GM18858 (cell line): ENCODE measurements at regions not wholly inside any gene's neighbourhood (a gene's known extent, or its start where the extent isn't known, plus 50 kb on each side); places are given as distances from the start of the nearest gene placed in this dataset.
"Not testable (repeated sequence)": the region's sequence is repeated elsewhere in the genome, so short reads cannot be mapped to it uniquely, and the experiment has no call there.

Experiments used
- ATAC-seq: cut with Tn5 transposase; IDR thresholded peaks from one replicate; pipeline ENCODE4 v1.9.1; 2021; ENCODE audit not compliant: unreplicated experiment

- ATAC-seq = no peak
These were observed 82.5 kb upstream of the PITRM1 start for GRCh38 chr10:3255075-3255474.

DNA sequence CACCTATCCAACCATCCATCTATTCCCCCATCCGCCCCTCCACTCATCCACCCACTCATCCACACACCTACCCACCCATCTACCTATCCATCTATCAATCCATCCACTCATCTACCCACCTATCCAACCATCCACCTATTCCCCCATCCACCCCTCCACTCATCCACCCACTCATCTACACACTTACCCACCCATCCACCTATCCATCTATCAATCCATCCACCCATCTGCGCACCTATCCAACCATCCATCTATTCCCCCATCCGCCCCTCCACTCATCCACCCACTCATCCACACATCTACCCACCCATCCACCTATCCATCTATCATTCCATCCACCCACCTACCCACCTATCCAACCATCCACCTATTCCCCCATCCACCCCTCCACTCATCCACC lies 81.4 kb upstream of the PITRM1 start:
- not testable (repeated sequence) for ATAC-seq

- no peak for ATAC-seq
These were observed 78.6 kb upstream of the PITRM1 start for GRCh38 chr10:3251172-3251571.

- no peak for ATAC-seq
These were observed 76.8 kb upstream of the PITRM1 start for GRCh38 chr10:3249307-3249889.

GRCh38 chr10:3248526-3249306 lies 76.1 kb upstream of the PITRM1 start:
- no peak for ATAC-seq

- no peak for ATAC-seq
These were observed 72.8 kb upstream of the PITRM1 start for GRCh38 chr10:3245395-3245794.

DNA sequence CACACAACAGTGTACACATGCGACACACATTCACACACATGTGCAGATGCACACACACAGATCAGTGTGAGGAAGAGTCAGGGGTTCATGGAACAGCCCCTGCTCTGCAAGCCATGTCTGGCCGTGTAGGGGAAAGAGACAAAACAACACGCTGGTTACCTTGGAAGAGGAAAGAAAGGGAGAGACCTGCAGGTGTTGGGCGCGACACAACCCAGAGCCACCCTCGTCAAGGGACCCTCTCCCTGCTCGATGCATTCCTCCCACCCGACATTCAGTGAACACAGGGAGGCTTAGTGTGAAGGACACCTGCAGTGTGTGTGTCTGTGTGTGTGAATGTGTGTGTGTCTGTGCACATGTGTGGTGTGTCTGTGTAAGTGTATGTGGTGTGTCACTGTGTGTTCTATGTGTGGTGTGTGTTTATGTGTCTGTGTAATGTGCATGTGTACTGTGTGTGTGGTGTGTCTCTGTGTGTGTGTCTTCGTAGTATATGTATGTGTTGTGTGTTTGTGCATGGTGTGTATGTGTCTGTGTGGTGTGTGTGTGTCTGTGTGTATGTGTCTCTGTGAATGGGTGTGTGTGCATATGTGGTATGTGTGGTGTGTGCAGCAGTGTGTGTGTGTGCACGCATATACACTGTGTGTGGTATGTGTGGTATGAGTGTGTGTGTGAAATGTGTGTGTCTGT lies 69.5 kb upstream of the PITRM1 start:
- no peak for ATAC-seq

- no peak for ATAC-seq
These were observed 68.8 kb upstream of the PITRM1 start for GRCh38 chr10:3241274-3241921.

GRCh38 chr10:3239920-3240894 lies 67.6 kb upstream of the PITRM1 start:
- ATAC-seq = no peak

DNA sequence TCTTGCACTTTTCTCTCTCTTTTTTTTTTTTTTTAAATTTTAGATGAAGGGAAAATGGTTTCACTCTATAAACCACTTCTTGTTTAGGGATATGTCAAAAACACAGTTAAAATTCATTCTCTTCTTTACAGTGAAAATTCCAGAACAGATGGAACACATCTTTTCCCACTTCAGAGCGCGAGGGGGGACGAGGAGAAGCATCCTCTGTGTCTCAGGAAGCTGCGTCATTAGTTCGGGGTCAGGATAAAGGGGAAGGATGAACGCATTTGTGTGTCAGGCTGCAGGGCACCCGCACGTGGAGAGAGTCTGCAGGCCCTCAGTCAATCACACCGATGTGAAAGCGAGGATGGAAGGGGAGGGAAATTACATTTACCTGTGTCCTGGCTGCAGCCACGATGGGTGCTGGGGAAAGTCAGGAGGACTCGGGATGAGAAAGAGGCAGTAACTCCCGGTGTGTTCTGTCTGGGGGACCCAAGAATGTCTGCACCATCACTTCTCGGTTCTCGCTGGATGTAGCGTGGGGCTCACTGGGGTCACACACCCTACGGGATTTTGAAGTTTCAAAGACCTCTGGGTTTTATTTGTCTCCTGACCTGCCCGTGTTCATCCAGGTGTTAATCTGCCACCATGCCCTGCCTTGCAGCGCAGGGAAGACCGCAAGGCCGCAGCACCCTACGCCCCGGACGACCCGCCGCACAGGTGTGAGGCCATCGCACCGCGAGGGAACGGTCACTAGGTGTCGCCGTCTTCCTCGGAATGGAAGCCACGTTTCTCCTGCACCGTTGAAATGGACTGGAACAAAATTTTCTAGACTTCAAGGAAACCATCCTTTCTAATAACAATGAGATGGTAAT lies 66.7 kb upstream of the PITRM1 start:
- ATAC-seq = no peak

GRCh38 chr10:3238115-3238871 lies 65.7 kb upstream of the PITRM1 start:
- ATAC-seq = no peak

GRCh38 chr10:3237530-3237929 lies 64.9 kb upstream of the PITRM1 start:
- ATAC-seq = no peak

DNA sequence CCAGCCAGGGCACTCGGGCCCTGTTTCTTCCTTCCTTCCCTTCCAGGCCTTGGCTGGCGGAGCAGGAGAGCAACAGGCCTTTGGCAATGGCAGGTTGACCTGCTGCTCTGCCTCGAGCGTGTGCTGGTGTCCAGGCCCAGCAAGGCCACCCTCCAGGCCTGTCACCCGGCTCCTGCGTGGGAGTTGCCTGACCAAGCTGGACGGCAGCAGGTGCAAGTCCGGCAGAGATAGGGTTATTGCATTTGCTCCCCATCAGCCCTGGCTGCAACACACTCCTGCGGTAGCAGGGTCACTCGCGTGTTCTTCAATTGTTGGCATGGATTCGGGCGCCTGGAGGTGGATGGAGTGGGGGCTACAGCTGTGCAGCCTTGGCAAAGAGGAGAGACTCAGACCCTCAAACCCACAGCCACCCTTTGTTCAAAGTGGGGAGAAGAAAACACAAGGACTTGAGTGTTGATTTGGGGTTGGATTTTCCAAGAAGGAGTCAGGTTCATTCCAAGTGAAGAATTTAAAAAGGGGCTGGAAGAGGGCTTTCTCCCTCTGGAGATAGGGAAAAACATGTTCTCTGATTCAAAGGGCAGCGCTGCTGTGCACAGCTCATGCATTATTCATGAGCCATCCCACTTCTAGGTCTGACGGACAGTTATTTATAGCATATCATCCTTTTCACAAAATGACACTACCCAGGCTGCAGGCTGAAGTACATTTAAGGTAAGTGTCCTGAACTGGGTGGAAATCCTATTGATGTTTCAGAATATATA lies 64.2 kb upstream of the PITRM1 start:
- ATAC-seq = no peak

- no peak for ATAC-seq
These were observed 63.5 kb upstream of the PITRM1 start for GRCh38 chr10:3235996-3236510.

DNA sequence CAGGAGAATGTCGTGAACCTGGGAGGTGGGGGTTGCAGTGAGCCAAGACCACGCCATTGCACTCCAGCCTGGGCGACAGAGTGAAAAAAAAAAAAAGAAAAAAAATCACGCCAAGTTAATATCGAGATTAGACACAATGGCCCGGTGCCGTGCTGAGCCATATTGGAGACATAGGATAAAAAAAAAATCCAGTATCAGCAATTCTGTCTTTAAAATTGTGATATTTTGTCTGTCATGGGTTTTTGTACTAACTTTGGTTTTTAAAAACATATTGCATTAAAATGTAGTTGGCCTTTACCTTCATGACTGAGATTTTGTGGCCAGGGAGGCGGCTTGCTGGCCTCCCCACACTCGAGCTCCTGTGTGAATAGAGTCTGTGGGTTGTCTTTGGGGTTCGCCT lies 62.8 kb upstream of the PITRM1 start:
- ATAC-seq = no peak

GRCh38 chr10:3233486-3233990 lies 61.0 kb upstream of the PITRM1 start:
- ATAC-seq = no peak

DNA sequence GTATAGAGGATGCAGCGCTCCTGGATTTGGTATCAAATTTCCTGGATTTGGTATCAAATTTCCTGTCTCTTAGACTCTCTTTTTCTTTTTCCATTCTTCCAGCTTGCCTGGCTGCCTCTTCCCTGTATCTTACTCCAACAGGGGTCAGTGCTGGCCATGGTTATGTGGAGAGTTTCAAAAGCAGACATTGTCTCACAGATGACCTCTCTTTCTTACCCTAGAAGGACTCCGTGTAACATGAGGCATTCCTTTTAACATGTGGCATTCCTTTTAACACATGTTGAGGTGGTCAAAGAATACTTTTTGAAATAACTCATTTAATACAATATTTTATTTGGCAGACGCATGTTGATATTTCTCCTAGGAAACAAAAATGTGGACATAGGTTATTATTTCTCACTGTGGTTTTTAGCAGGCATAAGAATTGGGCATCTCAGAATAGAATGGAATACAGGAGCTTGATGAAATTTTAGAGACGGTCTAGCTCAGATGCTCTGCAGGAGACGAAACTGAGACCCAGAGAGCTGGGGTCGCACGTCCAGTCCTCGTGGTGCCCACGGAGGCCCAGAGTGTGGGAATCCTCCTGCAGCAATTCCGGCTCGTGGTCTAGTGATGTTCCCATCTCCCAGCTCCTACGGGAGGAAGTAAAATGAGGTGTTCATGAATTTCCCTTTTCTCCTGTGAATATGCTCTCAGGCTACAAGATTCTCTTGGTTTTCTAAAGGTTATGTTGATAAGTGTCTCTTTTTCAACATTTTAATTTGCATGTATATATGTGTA lies 59.6 kb upstream of the PITRM1 start:
- ATAC-seq = no peak
